ENCODE measurements at regions not wholly inside any gene's neighbourhood (a gene's known extent, or its start where the extent isn't known, plus 50 kb on each side); places are given as distances from the start of the nearest gene placed in this dataset.

DNA sequence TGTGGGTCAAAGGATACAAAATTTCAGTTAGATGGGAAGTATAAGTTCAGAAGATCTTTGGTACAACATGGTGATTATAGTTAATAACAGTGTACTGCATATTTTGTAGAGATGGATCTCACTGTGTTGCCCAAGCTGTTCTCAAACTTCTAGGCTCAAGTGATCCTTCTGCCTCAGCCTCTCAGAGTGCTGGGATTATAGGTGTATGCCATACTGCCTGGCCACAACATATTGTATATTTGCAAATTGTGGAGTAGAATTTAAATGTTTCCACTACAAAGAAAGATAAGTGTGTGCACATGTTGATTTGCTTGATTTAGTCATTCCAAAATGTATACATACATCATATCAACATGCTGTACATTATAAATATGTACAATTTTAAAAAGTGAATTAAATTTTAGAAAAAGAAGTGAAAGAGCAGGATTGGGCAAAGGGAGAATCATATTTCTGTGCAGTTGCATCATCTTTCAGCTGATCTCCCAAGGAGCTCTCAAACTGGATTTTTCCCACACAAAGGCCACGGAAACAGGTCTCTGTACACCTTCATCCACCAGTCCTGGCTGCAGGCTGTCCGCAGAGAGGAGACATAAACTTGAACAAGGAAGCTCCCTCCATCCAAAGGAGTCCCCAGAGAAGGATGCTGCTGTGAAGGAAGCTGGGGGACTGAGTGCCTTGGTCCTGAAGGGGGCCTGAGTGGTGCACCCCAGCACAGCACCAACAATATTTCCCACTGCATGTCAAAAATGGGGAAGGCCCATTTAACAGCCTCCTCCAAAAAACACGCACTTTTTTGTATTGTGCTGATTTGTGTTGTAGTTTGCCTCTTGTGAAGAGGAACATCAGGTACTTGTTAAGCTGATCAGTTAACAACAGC, 217.1 kb upstream of the GHITM start:
- TF ChIP-seq, protein P1, sequence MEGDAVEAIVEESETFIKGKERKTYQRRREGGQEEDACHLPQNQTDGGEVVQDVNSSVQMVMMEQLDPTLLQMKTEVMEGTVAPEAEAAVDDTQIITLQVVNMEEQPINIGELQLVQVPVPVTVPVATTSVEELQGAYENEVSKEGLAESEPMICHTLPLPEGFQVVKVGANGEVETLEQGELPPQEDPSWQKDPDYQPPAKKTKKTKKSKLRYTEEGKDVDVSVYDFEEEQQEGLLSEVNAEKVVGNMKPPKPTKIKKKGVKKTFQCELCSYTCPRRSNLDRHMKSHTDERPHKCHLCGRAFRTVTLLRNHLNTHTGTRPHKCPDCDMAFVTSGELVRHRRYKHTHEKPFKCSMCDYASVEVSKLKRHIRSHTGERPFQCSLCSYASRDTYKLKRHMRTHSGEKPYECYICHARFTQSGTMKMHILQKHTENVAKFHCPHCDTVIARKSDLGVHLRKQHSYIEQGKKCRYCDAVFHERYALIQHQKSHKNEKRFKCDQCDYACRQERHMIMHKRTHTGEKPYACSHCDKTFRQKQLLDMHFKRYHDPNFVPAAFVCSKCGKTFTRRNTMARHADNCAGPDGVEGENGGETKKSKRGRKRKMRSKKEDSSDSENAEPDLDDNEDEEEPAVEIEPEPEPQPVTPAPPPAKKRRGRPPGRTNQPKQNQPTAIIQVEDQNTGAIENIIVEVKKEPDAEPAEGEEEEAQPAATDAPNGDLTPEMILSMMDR (conservative IDR thresholded peaks at IDR 0.05): no peak
- no peak for TF ChIP-seq ZFX (IDR thresholded peaks at IDR 0.05)

Data from C4-2B (cell line).